Right lung (tissue), 2 donors: ENCODE measurements at regions not wholly inside any gene's neighbourhood (a gene's known extent, or its start where the extent isn't known, plus 50 kb on each side); places are given as distances from the start of the nearest gene placed in this dataset.
"Not testable (repeated sequence)": the region's sequence is repeated elsewhere in the genome, so short reads cannot be mapped to it uniquely, and the experiment has no call there.

Experiments used
- DNase-seq, 2 donors: peaks; one replicate each; pipeline ENCODE4 v3.0.0-alpha.2; 2013

DNA sequence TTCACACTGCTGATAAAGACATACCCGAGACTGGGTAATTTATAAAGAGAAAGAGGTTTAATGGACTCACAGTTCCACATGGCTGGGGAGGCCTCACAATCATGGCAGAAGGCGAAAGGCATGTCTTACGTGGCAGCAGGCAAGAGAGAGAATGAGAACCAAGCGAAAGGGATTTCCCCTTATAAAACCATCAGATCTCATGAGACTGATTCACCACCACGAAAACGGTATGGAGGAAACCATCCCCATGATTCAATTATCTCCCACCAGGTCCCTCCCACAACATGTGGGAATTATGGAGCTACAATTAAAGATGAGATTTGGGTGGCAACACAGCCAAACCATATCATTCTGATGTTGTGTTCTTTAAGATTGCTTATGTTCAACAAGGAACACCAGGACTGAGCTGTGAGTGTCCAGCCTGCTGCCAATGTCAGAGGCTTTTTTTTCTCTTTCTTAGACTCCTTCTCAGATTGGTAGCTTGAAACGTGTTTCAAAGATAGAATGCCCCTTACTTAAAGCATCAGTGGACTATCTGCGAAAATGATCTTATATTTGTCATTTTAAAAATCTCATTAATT lies 124.1 kb upstream of the TWIST2 start:
- DNase-seq: not testable (repeated sequence)

GRCh38 chr2:238724728-238725127 lies 123.2 kb upstream of the TWIST2 start:
- DNase-seq: no peak

- DNase-seq: no peak
These were observed 122.6 kb upstream of the TWIST2 start for GRCh38 chr2:238725298-238725697.

DNA sequence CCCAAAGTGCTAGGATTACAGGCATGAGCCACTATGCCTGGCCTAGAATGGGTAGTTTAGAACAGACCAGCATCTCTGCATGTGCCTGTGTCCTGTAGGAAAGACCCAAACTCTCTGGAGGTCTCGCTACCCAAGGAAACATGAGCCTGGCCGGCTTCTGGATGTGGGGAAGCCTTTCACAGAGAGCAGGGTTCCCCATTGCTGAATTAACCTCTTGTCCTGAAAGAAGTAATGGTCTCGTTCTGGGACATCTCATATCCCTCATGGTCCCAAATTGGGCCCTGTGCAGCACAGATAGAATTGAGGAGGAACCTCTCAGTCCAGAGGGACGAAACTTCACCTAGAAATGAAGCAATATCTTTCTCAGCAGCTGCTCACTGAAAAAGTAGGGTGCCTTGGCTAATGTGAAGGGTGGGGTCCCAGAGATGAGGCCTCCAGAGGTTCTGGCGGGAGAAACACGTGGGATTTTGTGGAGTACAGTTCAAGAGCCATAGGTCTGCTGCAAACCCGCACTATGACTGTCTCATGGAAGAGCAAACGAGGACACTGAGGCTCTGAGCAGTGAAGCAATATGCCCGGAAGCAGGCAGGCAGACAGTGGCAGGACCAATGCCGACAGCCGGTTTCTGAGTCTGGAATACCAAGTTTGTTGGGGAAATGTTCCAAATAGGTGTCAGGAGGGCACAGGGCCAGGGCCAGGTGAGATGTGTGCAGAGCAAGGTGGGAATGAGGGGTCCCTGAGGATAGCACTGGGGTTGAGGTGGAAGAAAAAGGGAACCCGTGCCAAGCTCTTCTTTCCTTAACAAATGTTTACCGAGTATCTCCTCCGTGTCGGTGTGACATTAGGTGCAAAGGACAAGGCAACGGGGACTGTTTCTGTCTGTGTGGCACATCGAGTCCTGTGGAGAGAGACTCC lies 121.0 kb upstream of the TWIST2 start:
- DNase-seq: no peak

DNA sequence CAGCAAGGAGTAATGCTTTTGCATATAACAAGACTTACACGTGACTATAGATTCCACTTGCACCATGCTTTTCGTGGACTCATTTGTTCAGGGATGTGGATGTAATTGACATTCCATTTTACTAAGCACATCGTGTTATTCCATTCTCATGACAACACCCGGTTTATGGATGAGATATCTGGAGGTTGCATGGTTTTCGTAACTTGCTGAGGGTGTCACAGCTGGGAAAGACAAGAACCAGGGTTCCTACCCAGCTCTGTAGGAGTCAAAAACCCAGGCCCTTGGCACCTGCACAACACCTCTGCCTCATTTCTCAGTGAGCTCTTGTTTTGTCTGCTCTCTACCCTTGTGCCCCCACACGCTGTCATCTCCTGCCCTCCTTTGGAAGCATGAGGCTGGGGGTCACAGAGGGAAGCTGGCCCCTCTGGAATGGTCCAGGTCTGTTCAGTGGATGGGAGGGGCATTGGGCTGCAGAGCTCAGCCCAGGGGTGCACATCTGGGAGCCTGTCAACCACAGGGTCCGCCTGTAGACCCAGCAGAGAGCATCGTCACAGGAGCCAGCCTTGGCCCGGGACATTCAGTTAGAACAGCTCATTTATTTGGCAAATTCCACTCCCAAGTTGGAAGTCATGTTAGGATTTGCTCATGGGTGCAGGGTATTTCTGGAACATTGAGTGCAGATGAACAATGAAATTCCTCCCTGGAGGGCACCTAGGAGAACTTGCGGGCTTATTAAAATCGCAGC lies 120.1 kb upstream of the TWIST2 start:
- no peak for DNase-seq

DNA sequence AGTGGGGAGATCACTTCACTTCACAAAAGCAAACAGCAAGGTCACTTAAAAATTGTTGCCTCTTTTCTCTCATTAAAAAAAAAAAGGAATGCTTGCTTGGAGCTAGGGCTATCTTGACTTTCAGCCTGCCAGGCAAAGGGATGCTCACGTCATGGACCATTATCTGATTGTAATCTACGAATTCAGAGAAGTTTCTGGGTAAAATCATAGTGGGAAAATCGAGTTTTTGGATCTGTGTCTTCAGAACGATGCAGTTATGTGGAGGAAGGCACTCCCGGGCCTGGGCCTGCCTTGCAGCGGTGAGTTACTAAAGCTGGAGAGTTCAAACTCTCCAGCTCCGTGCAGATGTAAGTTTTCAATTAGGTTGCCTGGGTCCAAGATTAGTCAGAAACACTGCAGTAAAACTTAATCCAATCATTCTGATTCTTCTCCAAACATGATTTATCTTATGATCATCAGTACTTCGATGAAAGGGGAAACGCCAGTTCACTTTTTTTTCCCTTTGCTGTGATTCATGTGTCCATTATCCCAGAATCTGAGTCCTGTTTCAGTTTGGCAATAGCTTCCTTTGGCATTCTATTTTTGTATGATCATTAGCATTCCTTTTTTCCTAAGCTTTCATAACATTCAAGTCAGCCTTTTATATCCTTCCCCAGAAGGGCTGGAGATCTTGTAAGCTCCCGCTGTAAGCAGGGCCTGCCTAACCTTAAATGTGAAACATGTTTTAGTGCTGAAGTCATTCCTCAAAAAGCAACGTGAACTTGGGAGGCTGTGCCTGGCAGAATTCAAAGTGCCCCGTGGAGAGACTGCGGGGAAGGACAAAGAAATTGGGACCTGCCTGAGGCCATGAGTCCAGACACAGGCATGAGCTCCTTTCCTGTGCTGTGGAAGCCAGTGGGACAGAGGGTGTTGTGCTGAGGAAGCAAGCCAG lies 119.3 kb upstream of the TWIST2 start:
- DNase-seq: peak; percentile 52

- no peak for DNase-seq
These were observed 118.5 kb upstream of the TWIST2 start for GRCh38 chr2:238729261-238729935.

GRCh38 chr2:238730001-238730669 lies 117.8 kb upstream of the TWIST2 start:
- DNase-seq: no peak

DNA sequence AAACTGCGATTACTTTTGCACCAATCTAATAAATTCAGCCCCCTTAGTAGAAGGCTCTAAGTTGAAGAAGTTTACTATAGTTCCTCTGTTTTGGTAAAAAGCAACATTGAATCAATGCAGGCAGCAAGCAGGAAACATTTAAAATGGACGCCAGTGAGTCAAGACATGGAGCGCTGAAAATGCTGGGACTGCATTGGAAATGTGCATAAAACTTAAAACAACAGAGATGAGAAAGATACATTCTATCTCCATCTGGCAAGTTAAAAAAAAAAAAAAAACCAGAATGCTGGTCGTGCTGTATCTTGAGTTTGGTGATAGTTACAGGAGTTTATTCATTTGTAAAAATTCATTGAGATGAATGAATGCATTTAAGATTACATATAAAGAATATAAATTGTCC lies 117.0 kb upstream of the TWIST2 start:
- DNase-seq: no peak

GRCh38 chr2:238731961-238732360 lies 115.9 kb upstream of the TWIST2 start:
- no peak for DNase-seq

- DNase-seq: no peak
These were observed 109.0 kb upstream of the TWIST2 start for GRCh38 chr2:238738917-238739316.

- no peak for DNase-seq
These were observed 108.2 kb upstream of the TWIST2 start for GRCh38 chr2:238739668-238740067.

DNA sequence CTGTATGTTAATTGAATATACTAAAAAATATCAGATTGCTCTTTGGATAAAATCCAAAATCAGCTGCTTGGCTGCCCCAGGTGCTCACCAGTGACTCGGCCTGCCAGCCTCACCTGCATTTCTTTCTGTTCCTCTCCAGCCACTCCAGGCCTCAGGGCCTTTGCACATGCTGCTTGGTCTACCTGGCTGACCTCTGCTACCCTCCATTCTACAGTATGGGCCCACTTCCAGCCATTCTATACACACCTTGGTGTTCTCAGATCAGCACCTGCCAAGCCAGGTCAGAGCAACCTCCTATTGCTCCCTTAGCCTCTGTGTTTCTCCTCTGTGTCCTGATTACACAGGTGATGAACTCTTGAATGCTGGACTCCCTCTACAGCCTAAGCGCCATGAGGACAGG lies 106.6 kb upstream of the TWIST2 start:
- DNase-seq: no peak

GRCh38 chr2:238742066-238742465 lies 105.8 kb upstream of the TWIST2 start:
- no peak for DNase-seq

DNA sequence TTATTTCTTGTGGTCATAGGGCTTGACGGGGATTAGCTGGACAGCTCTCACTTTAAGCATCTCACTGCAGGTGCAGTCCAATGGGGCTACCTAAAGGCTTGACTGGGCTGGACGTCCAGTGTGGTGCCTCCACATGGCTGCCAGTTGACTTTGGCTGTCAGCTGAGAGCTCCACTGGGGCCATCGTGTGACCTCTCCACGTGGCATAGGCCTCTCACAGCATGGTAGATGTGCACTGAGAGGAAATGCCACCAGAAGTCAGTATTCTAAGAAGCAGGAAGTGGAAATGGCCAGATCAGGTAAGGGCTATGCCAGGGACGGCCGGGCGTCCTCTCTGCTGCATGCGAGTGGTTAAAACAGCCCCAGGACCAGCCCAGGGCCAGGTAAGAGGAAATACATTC lies 105.2 kb upstream of the TWIST2 start:
- DNase-seq: no peak

- no peak for DNase-seq
These were observed 104.4 kb upstream of the TWIST2 start for GRCh38 chr2:238743243-238744065.

DNA sequence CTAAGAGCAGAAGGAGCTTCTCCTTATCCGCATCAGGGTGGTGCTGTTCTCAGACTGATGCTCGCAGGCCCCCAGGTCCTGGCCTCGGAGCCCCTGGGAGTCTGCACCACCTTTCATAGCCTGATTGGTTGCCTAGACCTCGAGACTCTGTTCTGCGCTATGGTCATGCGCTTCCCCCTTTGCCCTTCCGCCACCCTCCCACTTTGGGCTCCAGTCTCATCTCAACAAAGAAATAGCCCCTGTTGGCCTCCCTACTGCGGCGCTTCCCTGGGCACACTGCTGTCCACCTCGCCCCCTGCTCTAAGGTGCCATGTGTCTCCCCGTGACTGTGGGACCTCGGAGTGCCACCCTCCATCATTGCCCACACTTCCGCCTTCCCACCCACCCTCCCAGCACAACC lies 102.9 kb upstream of the TWIST2 start:
- no peak for DNase-seq

DNA sequence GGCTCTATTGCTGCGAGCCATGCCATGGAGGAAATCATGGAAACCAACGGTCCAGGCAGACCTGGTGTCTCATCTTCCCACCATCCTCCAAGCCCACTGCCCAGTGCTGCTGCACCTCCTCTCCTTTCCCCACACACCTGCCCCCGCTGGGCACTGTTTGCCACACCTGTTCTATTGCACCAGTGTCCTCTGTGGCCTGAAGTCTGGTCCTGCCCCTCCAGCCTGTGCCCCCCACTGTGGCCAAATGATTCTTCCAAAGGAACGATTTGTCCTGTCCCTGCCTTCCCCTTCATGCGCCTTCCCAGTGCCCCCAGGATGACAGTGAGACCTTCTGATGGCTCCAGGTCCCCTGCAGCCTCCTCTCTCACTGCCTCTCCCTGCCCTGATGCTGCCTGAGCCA lies 101.9 kb upstream of the TWIST2 start:
- DNase-seq: no peak

DNA sequence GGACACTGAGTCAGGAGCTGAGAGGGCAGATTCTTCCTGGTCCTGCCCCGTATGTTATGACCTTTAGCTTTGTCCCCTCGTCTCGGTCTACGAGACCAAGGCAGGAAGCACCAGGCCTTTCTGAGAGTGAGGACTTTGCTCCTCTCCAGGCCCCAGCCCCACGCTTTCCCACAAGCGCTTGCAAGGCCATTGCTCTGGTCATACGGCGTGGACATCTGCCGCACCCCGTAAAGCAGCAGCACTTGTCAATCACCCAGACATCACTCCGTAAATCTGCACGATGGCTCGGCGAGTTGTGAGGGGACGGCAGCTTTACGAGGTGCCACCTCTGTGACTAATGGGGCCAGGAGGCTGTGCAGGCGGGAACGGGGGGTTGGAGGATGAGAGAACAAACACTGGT lies 100.8 kb upstream of the TWIST2 start:
- no peak for DNase-seq

DNA sequence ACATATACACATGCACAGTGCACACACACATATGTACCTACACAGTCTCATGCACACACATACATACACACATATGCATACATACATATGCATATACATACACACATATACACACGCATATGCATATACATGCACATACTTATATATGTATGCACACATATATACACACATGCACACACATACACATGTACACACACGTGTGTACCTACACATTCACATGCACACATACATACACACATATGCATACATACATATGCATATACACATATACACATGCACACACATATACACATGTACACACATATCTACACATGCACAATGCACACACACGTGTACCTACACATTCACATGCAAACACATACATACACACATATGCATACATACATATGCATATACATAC lies 100.3 kb upstream of the TWIST2 start:
- DNase-seq: no peak
